Bone marrow (tissue), 2 donors: ENCODE measurements at regions not wholly inside any gene's neighbourhood (a gene's known extent, or its start where the extent isn't known, plus 50 kb on each side); places are given as distances from the start of the nearest gene placed in this dataset.
A peak's percentile ranks its signal among the peaks of the same experiment; 100 is the strongest.
"Not testable (repeated sequence)": the region's sequence is repeated elsewhere in the genome, so short reads cannot be mapped to it uniquely, and the experiment has no call there.

Experiments used
- DNase-seq, 2 donors: peaks; one replicate each; lab custom pipeline; 2025; lab: John Stamatoyannopoulos, UW

GRCh38 chr13:48583859-48584311 lies 51.0 kb upstream of the RCBTB2 start:
- no peak for DNase-seq

GRCh38 chr13:48585456-48585840 lies 52.6 kb upstream of the RCBTB2 start:
- no peak for DNase-seq

- DNase-seq = no peak
These were observed 53.8 kb upstream of the RCBTB2 start for GRCh38 chr13:48586591-48587103.

GRCh38 chr13:48588120-48588519 lies 55.2 kb upstream of the RCBTB2 start:
- no peak for DNase-seq

- no peak for DNase-seq
These were observed 57.4 kb upstream of the RCBTB2 start for GRCh38 chr13:48590141-48590901.

GRCh38 chr13:48591124-48591872 lies 58.4 kb upstream of the RCBTB2 start:
- not testable (repeated sequence) for DNase-seq

- DNase-seq = no peak
These were observed 59.2 kb upstream of the RCBTB2 start for GRCh38 chr13:48591889-48592687.

- peak in 1 of 2 donors; percentile 13 for DNase-seq
These were observed 59.8 kb upstream of the RCBTB2 start for GRCh38 chr13:48592688-48593049.

- DNase-seq = no peak
These were observed 60.2 kb upstream of the CYSLTR2 start for GRCh38 chr13:48593536-48593935.

GRCh38 chr13:48594096-48594815 lies 59.5 kb upstream of the CYSLTR2 start:
- no peak for DNase-seq

GRCh38 chr13:48595431-48596429 lies 58.0 kb upstream of the CYSLTR2 start:
- DNase-seq = peak in 1 of 2 donors; percentile 67

GRCh38 chr13:48600374-48601364 lies 53.1 kb upstream of the CYSLTR2 start:
- peak in 1 of 2 donors; percentile 65 for DNase-seq

- DNase-seq = no peak
These were observed 51.3 kb upstream of the CYSLTR2 start for GRCh38 chr13:48602296-48603016.

- no peak for DNase-seq
These were observed 50.4 kb upstream of the CYSLTR2 start for GRCh38 chr13:48603375-48603774.
